Large intestine (tissue), 3 donors: ENCODE measurements at regions not wholly inside any gene's neighbourhood (a gene's known extent, or its start where the extent isn't known, plus 50 kb on each side); places are given as distances from the start of the nearest gene placed in this dataset.

Experiments used
- DNase-seq, 2 donors: peaks; one replicate each; pipeline versions ENCODE4 v3.0.0 to v3.0.0-alpha.2; 2013
- H3K27ac ChIP-seq: one replicate; pipeline ENCODE4 v1.5.1; 2013; ENCODE audit warnings: low read length
- H3K27me3 ChIP-seq: 2 replicates; pipeline ENCODE4 v1.6.1; 2013; ENCODE audit warnings: low read length; ENCODE audit not compliant: control insufficient read depth, insufficient read depth
- H3K36me3 ChIP-seq: 2 replicates; pipeline ENCODE4 v1.6.1; 2013; ENCODE audit warnings: low read length; ENCODE audit not compliant: control insufficient read depth, insufficient read depth
- H3K4me1 ChIP-seq: one replicate; pipeline ENCODE4 v1.6.1; 2013; ENCODE audit warnings: low read length; ENCODE audit not compliant: control insufficient read depth, insufficient read depth
- H3K4me3 ChIP-seq: one replicate; pipeline ENCODE4 v1.5.1; 2013; ENCODE audit warnings: low read length
- H3K9me3 ChIP-seq: one replicate; pipeline ENCODE4 v1.6.1; 2013; ENCODE audit warnings: mild to moderate bottlenecking, low read depth, low read length, moderate library complexity; ENCODE audit not compliant: control insufficient read depth
- WGBS: methylation state at CpG from one replicate; pipeline ENCODE4 v1.1.5; 2013; ENCODE audit warnings: low lambda C conversion rate; ENCODE audit not compliant: insufficient coverage; 5-methylcytosine and 5-hydroxymethylcytosine counted together

- H3K36me3 ChIP-seq: no peaks in the 10 kb centered on the region
- WGBS: 92% methylated on average over 2 of the region's 3 CpGs
- no peak for DNase-seq
Measured at GRCh38 chr4:96301715-96302114, 461.8 kb downstream of the PDHA2 start.

GRCh38 chr4:96305030-96305429, 465.1 kb downstream of the PDHA2 start:
- Histone ChIP-seq H3K27me3 (no peaks in the 10 kb centered on the region), H3K4me3 (no peak overlapping the region), H3K4me1 (peaks cover 11% of the 10 kb centered on the region), H3K9me3 (peaks cover 10% of the 10 kb centered on the region), H3K27ac (peak overlapping the region; percentile 45), H3K36me3 (no peaks in the 10 kb centered on the region)
- no CpG with 5 or more reads among the region's 1 CpG for WGBS
- DNase-seq: peak; percentile 42 to 67

More at GRCh38 chr4:96301715-96302114, 461.8 kb downstream of the PDHA2 start:
- H3K4me3 ChIP-seq: no peak overlapping the region
- H3K27me3 ChIP-seq: no peaks in the 10 kb centered on the region
- H3K27ac ChIP-seq: no peak overlapping the region
- peaks cover 3% of the 10 kb centered on the region for H3K9me3 ChIP-seq
- H3K4me1 ChIP-seq: peaks cover 11% of the 10 kb centered on the region

DNA sequence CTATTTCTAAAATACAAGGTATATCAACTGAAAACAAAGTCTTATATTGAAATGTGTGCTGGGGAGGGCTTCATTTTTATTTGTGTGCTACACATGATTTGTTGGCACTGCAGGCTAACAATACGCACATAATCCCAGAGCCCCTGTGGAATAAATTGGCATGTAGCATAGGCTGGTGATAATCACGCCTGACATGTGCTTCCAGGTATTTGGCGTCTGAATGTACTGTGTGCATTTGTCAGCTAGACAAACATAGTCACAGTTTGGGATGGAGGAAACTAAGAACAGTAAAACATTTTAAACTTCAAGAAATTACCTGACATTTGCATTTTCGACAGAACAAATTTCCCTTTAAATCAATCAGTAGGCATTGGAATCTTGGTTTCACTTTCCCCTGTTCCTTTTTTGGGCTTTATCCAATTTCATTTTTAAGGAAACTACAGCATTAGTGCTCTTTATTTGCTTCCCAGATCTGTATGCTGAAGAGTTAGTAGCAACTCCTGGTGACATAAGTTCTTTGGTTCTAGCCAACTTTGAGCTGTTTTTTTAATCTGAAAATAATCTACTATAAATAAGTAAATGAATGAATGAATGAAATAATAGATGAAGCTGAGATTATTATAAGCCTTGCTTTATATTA, 472.3 kb downstream of the PDHA2 start:
- peaks cover 4% of the 10 kb centered on the region for H3K4me1 ChIP-seq
- peak overlapping the region; percentile 15 for H3K27ac ChIP-seq
- no peaks in the 10 kb centered on the region for H3K27me3 ChIP-seq
- no peak for DNase-seq
- peaks cover 4% of the 10 kb centered on the region for H3K9me3 ChIP-seq
- H3K4me3 ChIP-seq: no peak overlapping the region
- 82% methylated on average over 2 of the region's 4 CpGs for WGBS
- H3K36me3 ChIP-seq: no peaks in the 10 kb centered on the region

DNA sequence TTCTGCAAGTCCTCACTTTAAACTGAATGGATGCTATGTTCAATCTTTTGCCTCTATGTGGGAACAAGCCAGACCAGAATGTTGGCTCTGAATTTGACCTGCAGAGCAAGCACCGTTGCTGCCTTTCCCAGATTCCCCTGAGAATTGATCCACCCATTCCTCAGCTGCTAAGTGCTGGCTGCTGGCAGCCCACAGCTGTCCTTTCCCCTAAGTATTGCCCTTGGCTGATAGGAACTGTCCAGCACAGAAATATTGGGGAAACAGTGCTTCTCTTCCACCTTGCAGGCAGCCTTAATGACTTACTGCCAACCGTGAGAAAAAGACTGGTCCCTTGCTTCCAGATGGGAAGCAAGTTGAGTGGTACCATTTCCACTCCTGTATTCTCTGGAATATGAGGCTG, 475.9 kb downstream of the PDHA2 start:
- H3K4me3 ChIP-seq: no peak overlapping the region
- H3K36me3 ChIP-seq: no peaks in the 10 kb centered on the region
- no peaks in the 10 kb centered on the region for H3K9me3 ChIP-seq
- H3K27ac ChIP-seq: no peak overlapping the region
- no CpG with 5 or more reads among the region's 2 CpGs for WGBS
- no peak for DNase-seq
- peaks cover 4% of the 10 kb centered on the region for H3K4me1 ChIP-seq
- no peaks in the 10 kb centered on the region for H3K27me3 ChIP-seq

GRCh38 chr4:96316776-96317175, 476.9 kb downstream of the PDHA2 start:
- no peak for DNase-seq
- no CpG with 5 or more reads among the region's 2 CpGs for WGBS
- Histone ChIP-seq H3K36me3 (no peaks in the 10 kb centered on the region), H3K4me1 (peaks cover 4% of the 10 kb centered on the region), H3K4me3 (no peak overlapping the region), H3K27me3 (no peaks in the 10 kb centered on the region), H3K27ac (no peak overlapping the region), H3K9me3 (no peaks in the 10 kb centered on the region)

- H3K9me3 ChIP-seq: no peaks in the 10 kb centered on the region
Measured at GRCh38 chr4:96317891-96318290, 478.0 kb downstream of the PDHA2 start.

GRCh38 chr4:96326846-96327245, 487.0 kb downstream of the PDHA2 start:
- no peaks in the 10 kb centered on the region for H3K27me3 ChIP-seq
- DNase-seq: no peak
- H3K36me3 ChIP-seq: no peaks in the 10 kb centered on the region
- H3K4me1 ChIP-seq: no peaks in the 10 kb centered on the region
- no peak overlapping the region for H3K4me3 ChIP-seq
- no peak overlapping the region for H3K27ac ChIP-seq
- H3K9me3 ChIP-seq: no peaks in the 10 kb centered on the region
- no CpG with 5 or more reads among the region's 1 CpG for WGBS

More at GRCh38 chr4:96317891-96318290, 478.0 kb downstream of the PDHA2 start:
- no peak for DNase-seq
- 100% methylated on average over 2 of the region's 6 CpGs for WGBS
- H3K27me3 ChIP-seq: no peaks in the 10 kb centered on the region
- no peaks in the 10 kb centered on the region for H3K4me1 ChIP-seq
- no peak overlapping the region for H3K4me3 ChIP-seq
- no peaks in the 10 kb centered on the region for H3K36me3 ChIP-seq
- no peak overlapping the region for H3K27ac ChIP-seq

DNA sequence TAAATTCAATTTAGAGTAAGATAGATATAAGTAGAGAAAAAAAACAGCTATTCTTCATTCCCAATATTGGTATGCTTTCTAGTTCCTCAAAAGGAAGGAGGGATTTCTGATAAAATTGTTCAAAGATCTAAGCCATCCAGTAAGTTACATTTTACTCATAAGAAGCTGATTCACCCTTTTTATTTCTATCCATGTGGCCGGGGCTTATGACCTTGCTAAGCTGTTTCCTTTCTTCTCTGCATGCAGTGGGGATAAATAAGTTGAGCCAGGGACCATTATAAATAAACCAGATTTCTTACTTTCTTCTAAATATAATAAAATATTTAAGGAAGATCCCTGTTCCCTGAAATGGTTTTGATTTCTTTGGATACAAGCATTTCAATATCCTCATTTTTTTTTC, 502.3 kb downstream of the PDHA2 start:
- Histone ChIP-seq H3K36me3 (no peaks in the 10 kb centered on the region), H3K4me1 (no peaks in the 10 kb centered on the region), H3K27ac (no peak overlapping the region), H3K27me3 (no peaks in the 10 kb centered on the region), H3K9me3 (no peaks in the 10 kb centered on the region), H3K4me3 (no peak overlapping the region)
- no CpG with 5 or more reads among the region's 1 CpG for WGBS
- DNase-seq: no peak

GRCh38 chr4:96342790-96343455, 503.0 kb downstream of the PDHA2 start:
- Histone ChIP-seq H3K27ac (no peak overlapping the region), H3K36me3 (no peaks in the 10 kb centered on the region), H3K27me3 (no peaks in the 10 kb centered on the region), H3K4me3 (no peak overlapping the region), H3K9me3 (no peaks in the 10 kb centered on the region), H3K4me1 (no peaks in the 10 kb centered on the region)
- DNase-seq: no peak
- 80% methylated on average over 1 of the region's 2 CpGs for WGBS

DNA sequence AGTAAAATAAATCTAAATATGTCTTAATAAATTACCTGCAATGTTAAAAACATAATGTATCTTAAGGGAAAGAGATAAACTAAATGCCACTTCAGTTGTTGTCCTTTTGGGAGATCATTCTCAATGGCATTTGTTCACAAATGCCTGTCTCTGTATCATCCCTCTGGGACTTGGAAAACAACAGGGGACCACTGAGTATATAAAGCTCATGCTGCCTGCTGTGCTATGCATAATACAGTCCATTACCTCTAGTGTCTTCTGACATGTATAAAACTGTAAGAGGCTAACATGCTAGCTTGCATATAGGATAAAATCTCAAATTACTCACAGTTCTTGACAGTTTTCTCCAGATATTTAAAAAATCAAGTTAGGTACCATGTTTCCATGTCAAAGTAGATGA, 503.9 kb downstream of the PDHA2 start:
- DNase-seq: no peak
- H3K27ac ChIP-seq: no peak overlapping the region
- H3K9me3 ChIP-seq: no peaks in the 10 kb centered on the region
- H3K4me1 ChIP-seq: no peaks in the 10 kb centered on the region
- no peaks in the 10 kb centered on the region for H3K27me3 ChIP-seq
- no peaks in the 10 kb centered on the region for H3K36me3 ChIP-seq
- H3K4me3 ChIP-seq: no peak overlapping the region

GRCh38 chr4:96347582-96347981, 507.7 kb downstream of the PDHA2 start:
- H3K4me3 ChIP-seq: no peak overlapping the region
- no peaks in the 10 kb centered on the region for H3K9me3 ChIP-seq
- H3K27me3 ChIP-seq: no peaks in the 10 kb centered on the region
- no peaks in the 10 kb centered on the region for H3K36me3 ChIP-seq
- H3K4me1 ChIP-seq: no peaks in the 10 kb centered on the region
- WGBS: no CpG with 5 or more reads among the region's 2 CpGs
- no peak for DNase-seq
- H3K27ac ChIP-seq: no peak overlapping the region
